IPS DF 6.9 (cell line): ENCODE measurements at regions not wholly inside any gene's neighbourhood (a gene's known extent, or its start where the extent isn't known, plus 50 kb on each side); places are given as distances from the start of the nearest gene placed in this dataset.

Experiments
- DNase-seq: peaks from one replicate; pipeline ENCODE4 v3.0.0-alpha.2; 2013; ENCODE audit warnings: low read depth, low spot score
- H3K27ac ChIP-seq: one replicate; pipeline ENCODE4 v1.5.1; 2013; ENCODE audit warnings: low read length, control low read depth
- H3K27me3 ChIP-seq: 2 replicates; pipeline ENCODE4 v1.6.1; 2013; ENCODE audit warnings: mild to moderate bottlenecking, low read length; ENCODE audit not compliant: control insufficient read depth, insufficient read depth
- H3K36me3 ChIP-seq: 2 replicates; pipeline ENCODE4 v1.6.1; 2013; ENCODE audit warnings: low read length; ENCODE audit not compliant: control insufficient read depth, insufficient read depth
- H3K4me1 ChIP-seq: 2 replicates; pipeline ENCODE4 v1.6.1; 2013; ENCODE audit warnings: low read length; ENCODE audit not compliant: control insufficient read depth, insufficient read depth
- H3K4me3 ChIP-seq: 2 replicates; pipeline ENCODE4 v1.5.1; 2013; ENCODE audit warnings: mild to moderate bottlenecking, low read length
- H3K9me3 ChIP-seq: 2 replicates; pipeline ENCODE4 v1.6.1; 2013; ENCODE audit warnings: low read length, inconsistent platforms; ENCODE audit not compliant: control insufficient read depth, insufficient read depth
- WGBS: extraction: QIAGEN DNeasy Blood & Tissue Kit; methylation state at CpG from one replicate; pipeline ENCODE4 v1.1.7; 2013; ENCODE audit warnings: mixed read lengths, missing lambda C conversion rate; ENCODE audit not compliant: insufficient read length, insufficient coverage; 5-methylcytosine and 5-hydroxymethylcytosine counted together

- Histone ChIP-seq H3K4me3 (no peak overlapping the region), H3K27me3 (no peaks in the 10 kb centered on the region; the same call in 1 of the 2 replicates), H3K4me1 (peaks cover 4% of the 10 kb centered on the region; the same call in 1 of the 2 replicates), H3K36me3 (no peaks in the 10 kb centered on the region), H3K27ac (no peak overlapping the region), H3K9me3 (no peaks in the 10 kb centered on the region)
- WGBS, result no CpG with 5 or more reads among the region's 2 CpGs
- DNase-seq, result no peak
These were observed 398.4 kb downstream of the NUAK1 start for GRCh38 chr12:105740369-105740768.

- Histone ChIP-seq H3K27me3 (no peaks in the 10 kb centered on the region; the same call in 1 of the 2 replicates), H3K4me3 (no peak overlapping the region), H3K36me3 (no peaks in the 10 kb centered on the region), H3K4me1 (peaks cover 4% of the 10 kb centered on the region; the same call in 1 of the 2 replicates), H3K9me3 (no peaks in the 10 kb centered on the region), H3K27ac (no peak overlapping the region)
- DNase-seq, result no peak
- no CpG with 5 or more reads among the region's 9 CpGs for WGBS
These were observed 397.6 kb downstream of the NUAK1 start for GRCh38 chr12:105740970-105741725.

- no peaks in the 10 kb centered on the region; the same call in 1 of the 2 replicates for H3K27me3 ChIP-seq
- no peaks in the 10 kb centered on the region for H3K36me3 ChIP-seq
- peaks cover 2% of the 10 kb centered on the region; the same call in 1 of the 2 replicates for H3K4me1 ChIP-seq
- no peak overlapping the region for H3K27ac ChIP-seq
- WGBS, result no CpG with 5 or more reads among the region's 9 CpGs
- no peak overlapping the region for H3K4me3 ChIP-seq
- no peak for DNase-seq
- H3K9me3 ChIP-seq, result no peaks in the 10 kb centered on the region
These were observed 396.8 kb downstream of the NUAK1 start for GRCh38 chr12:105741786-105742566.

- no peaks in the 10 kb centered on the region for H3K36me3 ChIP-seq
- no peak for DNase-seq
- no peaks in the 10 kb centered on the region for H3K9me3 ChIP-seq
- peaks cover 2% of the 10 kb centered on the region; the same call in 1 of the 2 replicates for H3K4me1 ChIP-seq
- H3K4me3 ChIP-seq, result no peak overlapping the region
- WGBS, result no CpG with 5 or more reads among the region's 3 CpGs
- no peaks in the 10 kb centered on the region; the same call in 1 of the 2 replicates for H3K27me3 ChIP-seq
- H3K27ac ChIP-seq, result no peak overlapping the region
These were observed 396.2 kb downstream of the NUAK1 start for GRCh38 chr12:105742567-105742874.

GRCh38 chr12:105744371-105745058, 394.2 kb downstream of the NUAK1 start:
- DNase-seq, result no peak
- WGBS, result no CpG with 5 or more reads among the region's 4 CpGs
- no peak overlapping the region for H3K4me3 ChIP-seq
- H3K36me3 ChIP-seq, result no peaks in the 10 kb centered on the region
- H3K27ac ChIP-seq, result no peak overlapping the region
- no peaks in the 10 kb centered on the region; the same call in 1 of the 2 replicates for H3K27me3 ChIP-seq
- no peaks in the 10 kb centered on the region for H3K9me3 ChIP-seq
- H3K4me1 ChIP-seq, result peaks cover 2% of the 10 kb centered on the region; the same call in 1 of the 2 replicates

- WGBS, result no CpG with 5 or more reads among the region's 4 CpGs
- no peak for DNase-seq
- Histone ChIP-seq H3K36me3 (no peaks in the 10 kb centered on the region), H3K27me3 (no peaks in the 10 kb centered on the region; the same call in 1 of the 2 replicates), H3K4me3 (no peak overlapping the region), H3K9me3 (no peaks in the 10 kb centered on the region), H3K27ac (no peak overlapping the region), H3K4me1 (peaks cover 2% of the 10 kb centered on the region; the same call in 1 of the 2 replicates)
These were observed 392.9 kb downstream of the NUAK1 start for GRCh38 chr12:105745811-105746210.

GRCh38 chr12:105748806-105749600, 389.8 kb downstream of the NUAK1 start:
- Histone ChIP-seq H3K4me1 (no peaks in the 10 kb centered on the region), H3K4me3 (no peak overlapping the region), H3K27me3 (no peaks in the 10 kb centered on the region), H3K36me3 (no peaks in the 10 kb centered on the region), H3K9me3 (no peaks in the 10 kb centered on the region), H3K27ac (no peak overlapping the region)
- no CpG with 5 or more reads among the region's 9 CpGs for WGBS
- no peak for DNase-seq

- no peaks in the 10 kb centered on the region for H3K36me3 ChIP-seq
- H3K4me3 ChIP-seq, result no peak overlapping the region
- no peaks in the 10 kb centered on the region for H3K4me1 ChIP-seq
- DNase-seq, result no peak
- H3K27me3 ChIP-seq, result no peaks in the 10 kb centered on the region
- WGBS, result no CpG with 5 or more reads among the region's 2 CpGs
- no peaks in the 10 kb centered on the region for H3K9me3 ChIP-seq
- H3K27ac ChIP-seq, result no peak overlapping the region
These were observed 388.7 kb downstream of the NUAK1 start for GRCh38 chr12:105750096-105750495.

GRCh38 chr12:105754313-105754712, 384.4 kb downstream of the NUAK1 start:
- Histone ChIP-seq H3K27me3 (no peaks in the 10 kb centered on the region), H3K36me3 (no peaks in the 10 kb centered on the region), H3K27ac (no peak overlapping the region), H3K4me3 (no peak overlapping the region), H3K4me1 (no peaks in the 10 kb centered on the region), H3K9me3 (no peaks in the 10 kb centered on the region)
- WGBS, result no CpG with 5 or more reads among the region's 8 CpGs
- no peak for DNase-seq

- no peaks in the 10 kb centered on the region for H3K36me3 ChIP-seq
- no peak overlapping the region for H3K27ac ChIP-seq
- H3K4me3 ChIP-seq, result no peak overlapping the region
- no peaks in the 10 kb centered on the region for H3K9me3 ChIP-seq
- no peaks in the 10 kb centered on the region for H3K27me3 ChIP-seq
- H3K4me1 ChIP-seq, result no peaks in the 10 kb centered on the region
- WGBS, result no CpG with 5 or more reads among the region's 4 CpGs
- DNase-seq, result no peak
These were observed 381.8 kb downstream of the NUAK1 start for GRCh38 chr12:105756961-105757360.
